NCI-H146 (cell line): ENCODE measurements at regions not wholly inside any gene's neighbourhood (a gene's known extent, or its start where the extent isn't known, plus 50 kb on each side); places are given as distances from the start of the nearest gene placed in this dataset.

Source experiments
- DNase-seq: peaks from one replicate; lab custom pipeline; 2025; lab: John Stamatoyannopoulos, UW

- DNase-seq, result no peak
These were observed 582.4 kb upstream of the FZD8 start for GRCh38 chr10:36224431-36224985.

- no peak for DNase-seq
These were observed 579.0 kb upstream of the FZD8 start for GRCh38 chr10:36221101-36221500.

DNA sequence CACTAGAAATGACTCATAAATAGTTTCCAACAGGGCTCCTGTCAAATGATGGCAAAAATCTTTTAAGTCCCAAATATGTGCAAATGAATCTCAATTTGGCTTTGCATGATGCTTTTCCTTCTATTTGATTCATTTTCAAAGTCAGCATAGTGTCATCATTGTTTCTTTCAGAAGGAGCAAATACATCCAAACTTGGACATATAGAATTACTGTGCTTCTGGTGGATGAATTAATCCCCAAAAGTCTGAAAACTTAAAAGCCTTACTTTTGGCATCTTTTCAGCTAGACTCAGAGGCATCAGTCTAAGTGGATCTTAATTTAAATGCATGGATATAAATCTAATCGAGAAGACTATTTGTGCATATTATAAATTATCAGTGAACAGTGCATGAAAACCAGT, 578.1 kb upstream of the FZD8 start:
- DNase-seq, result no peak

DNA sequence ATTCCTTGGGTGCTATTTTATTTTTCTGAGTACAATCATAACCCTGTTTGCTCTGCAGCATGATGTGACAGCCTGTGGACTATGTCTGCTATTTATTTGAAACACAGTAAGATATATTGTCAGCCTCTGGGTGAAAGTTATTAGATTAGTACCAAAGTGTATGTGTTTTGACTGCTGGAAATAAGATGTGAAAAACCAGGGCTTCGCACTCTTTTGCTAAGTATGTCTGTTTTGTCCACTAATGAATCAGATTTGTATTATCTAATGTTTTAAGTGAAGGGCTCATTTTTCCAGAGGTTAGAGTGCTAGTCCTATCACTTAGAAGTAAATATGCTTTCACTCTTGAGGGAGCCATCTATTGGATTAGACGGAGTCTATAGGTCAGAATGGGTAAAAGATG, 569.8 kb upstream of the FZD8 start:
- no peak for DNase-seq

GRCh38 chr10:36209480-36209879, 567.4 kb upstream of the FZD8 start:
- DNase-seq, result no peak

DNA sequence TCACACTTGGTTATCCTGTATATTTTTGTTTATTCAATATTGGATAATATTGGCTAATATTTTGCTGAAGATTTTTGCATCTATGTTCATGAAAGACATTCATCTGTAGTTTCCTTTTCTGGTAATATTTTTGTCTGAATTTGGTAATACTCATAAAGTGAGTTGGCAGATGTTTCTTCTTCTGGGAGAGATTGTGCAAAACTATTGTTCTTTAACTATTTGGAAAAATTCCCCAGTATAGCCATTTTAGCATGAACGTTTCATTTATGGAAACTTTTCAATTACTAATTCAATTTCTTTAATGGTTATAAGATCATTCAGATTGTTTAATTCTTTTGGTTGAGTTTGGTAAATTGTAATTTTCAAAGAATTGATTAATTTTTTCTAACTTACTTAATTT, 560.8 kb upstream of the FZD8 start:
- no peak for DNase-seq

DNA sequence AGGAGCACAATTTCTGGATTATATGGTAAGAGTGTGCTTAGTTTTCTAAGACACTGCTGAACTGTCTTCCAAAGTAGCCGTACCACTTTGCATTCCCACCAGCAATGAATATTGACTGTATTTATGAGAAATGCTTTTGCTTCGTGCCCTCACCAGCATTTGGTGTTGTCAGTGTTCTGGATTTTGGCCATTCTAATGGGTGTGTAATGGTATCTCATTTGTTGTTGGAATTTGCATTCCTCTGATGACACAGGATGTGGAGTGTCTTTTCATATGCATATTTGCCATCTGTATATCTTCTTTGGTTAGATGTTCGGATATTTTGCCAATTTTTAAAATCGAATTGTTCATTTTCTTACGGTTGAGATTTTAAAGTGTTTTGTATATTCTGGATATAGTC, 558.5 kb upstream of the FZD8 start:
- DNase-seq, result no peak

GRCh38 chr10:36198322-36198721, 556.2 kb upstream of the FZD8 start:
- no peak for DNase-seq

- DNase-seq, result no peak
These were observed 553.3 kb upstream of the FZD8 start for GRCh38 chr10:36195364-36195763.

DNA sequence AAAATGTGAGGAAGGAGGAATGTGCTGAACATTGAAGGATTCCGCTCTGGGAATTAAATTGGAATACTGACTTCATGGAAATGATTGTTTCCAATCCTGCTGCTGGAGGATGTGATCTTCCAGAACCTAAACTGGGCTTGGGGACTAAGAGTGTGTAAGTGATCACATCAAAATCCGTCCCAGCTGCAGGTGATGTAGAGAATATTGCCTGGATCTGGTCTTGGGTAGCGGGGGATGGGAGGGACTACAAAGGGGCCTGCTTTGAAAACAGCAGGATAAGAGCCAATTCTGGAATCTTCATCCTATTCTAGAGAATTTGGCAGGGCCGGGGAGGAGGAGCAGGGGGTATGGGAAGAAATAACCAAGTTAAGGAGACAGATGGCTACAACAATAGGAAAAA, 552.2 kb upstream of the FZD8 start:
- no peak for DNase-seq

DNA sequence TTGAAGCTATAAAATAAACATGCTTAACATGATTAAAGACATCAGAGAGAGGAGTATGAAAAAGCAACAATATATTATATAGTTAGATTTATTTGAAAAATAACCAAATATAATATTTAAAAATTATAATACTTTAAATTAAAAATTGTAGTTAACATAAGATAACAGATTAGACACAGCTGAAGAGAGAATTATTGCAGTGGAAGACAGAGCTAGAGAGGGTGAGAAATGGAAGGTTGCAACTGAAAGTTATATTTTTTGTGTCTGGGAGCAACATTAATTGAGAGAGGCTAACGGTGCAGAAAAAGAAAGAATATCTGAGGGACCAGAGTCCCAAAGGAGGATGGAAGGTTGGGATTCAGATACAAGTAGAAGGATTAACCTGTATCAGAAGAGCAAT, 548.9 kb upstream of the FZD8 start:
- DNase-seq, result no peak

GRCh38 chr10:36188461-36188860, 546.4 kb upstream of the FZD8 start:
- DNase-seq, result no peak

- DNase-seq, result no peak
These were observed 546.0 kb upstream of the FZD8 start for GRCh38 chr10:36188080-36188453.

- no peak for DNase-seq
These were observed 545.4 kb upstream of the FZD8 start for GRCh38 chr10:36187380-36188079.

DNA sequence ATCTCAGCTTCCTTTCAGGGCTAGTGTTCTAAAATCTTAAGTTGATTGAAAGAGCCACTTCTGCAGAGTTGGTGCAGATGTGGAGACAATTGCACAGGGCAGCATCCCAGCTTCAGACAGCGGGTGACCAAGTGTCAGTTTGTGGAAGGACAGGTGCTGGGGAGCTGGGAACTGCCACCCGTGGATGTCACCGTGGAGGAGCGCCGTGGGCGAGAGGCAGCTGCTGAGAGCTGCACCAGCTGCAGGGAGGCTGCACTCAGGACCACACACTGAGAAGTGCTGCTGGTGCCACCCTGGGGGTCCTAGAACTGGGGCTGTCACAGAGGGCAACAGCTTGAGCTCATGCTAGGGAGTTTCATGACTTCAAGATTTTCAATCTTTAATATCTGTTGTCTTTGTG, 543.0 kb upstream of the FZD8 start:
- no peak for DNase-seq

DNA sequence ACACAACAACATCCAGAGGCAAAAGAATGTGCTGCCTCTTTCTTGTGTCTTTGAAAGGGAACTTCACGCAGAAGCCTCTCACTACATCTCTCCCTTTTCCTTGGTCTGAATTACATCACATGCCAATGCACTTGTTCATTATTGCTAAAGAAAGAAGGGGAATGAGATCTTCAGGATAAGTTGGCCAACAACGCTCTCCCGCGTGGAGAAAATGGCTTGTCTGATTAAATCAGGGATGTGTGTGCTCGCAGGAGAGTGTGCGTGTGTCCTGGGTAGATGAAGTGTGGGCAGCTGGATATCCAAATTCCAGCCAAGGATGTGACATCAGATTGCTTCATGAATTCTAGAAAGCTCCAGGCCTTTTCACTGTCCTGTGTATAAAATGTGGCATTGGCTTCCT, 541.6 kb upstream of the FZD8 start:
- DNase-seq, result no peak

GRCh38 chr10:36183056-36183455, 541.0 kb upstream of the FZD8 start:
- DNase-seq, result no peak

DNA sequence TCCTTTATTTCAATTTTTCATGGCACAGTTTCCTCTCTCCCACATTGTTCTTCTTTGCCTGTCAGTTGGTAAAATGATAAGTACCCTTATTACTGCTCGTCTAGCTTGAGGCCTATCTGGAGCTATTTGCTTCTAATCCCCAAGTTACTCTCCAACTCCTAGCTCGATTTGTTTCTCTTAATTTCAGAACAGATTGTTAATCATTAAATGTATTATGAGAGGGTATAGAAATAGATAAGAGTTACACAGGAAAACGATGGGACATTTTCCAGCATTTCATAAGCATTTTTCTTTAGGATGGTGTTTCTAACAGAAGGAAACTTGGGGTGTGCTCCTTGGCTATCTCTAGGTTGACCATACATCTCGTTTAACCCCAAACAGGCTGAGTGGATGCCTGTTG, 540.5 kb upstream of the FZD8 start:
- DNase-seq, result no peak

- no peak for DNase-seq
These were observed 540.1 kb upstream of the FZD8 start for GRCh38 chr10:36182179-36182566.

- no peak for DNase-seq
These were observed 539.5 kb upstream of the FZD8 start for GRCh38 chr10:36181426-36182178.

DNA sequence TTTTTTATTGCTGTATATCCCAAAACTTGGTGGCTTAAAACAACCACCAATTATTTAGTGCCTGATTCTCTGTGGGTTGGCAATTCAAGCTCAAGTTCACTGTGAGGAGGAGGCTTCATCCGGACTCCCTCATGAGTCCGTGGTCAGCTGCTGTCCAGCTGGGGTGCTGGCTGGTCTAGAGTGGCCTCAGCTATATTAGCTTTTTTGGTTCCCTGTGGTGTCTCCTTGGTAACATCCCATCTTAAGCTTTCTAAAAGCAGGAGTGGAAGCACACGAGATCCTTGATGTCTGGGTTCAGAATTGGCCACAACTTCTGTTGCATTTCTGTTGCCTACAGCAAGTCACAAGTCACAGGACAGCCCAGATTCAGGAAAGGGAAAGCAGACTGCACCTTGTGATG, 536.5 kb upstream of the FZD8 start:
- DNase-seq, result no peak

- DNase-seq, result no peak
These were observed 535.0 kb upstream of the FZD8 start for GRCh38 chr10:36177071-36177470.

GRCh38 chr10:36175954-36176353, 533.9 kb upstream of the FZD8 start:
- DNase-seq, result no peak

DNA sequence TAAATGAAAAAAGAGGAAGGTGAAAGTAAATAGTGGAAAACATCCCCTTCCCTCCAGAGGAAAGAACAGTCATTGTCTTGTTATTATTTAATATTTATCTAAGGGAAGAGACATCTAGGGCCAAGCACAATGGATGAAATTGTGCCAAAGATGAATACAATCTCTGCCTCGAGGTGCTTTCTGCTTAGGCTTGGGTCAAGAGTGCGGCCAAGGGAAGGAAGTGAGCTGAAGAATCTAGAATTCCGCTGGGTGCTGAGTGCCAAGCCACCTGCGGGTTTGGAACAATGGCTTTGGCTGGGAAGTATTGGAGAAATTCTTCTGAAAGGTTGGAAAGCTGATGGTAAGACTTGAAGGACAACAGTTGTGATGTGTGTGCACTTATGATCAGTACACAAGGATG, 531.3 kb upstream of the FZD8 start:
- DNase-seq, result no peak
